Hepatocyte (in vitro differentiated cells): ENCODE measurements at regions not wholly inside any gene's neighbourhood (a gene's known extent, or its start where the extent isn't known, plus 50 kb on each side); places are given as distances from the start of the nearest gene placed in this dataset.

Experiments used
- CTCF ChIP-seq: fragments of 200-600 bp; sonication (generic); IDR thresholded peaks from 2 replicates; pipeline ENCODE4 v1.5.1; 2016; ENCODE audit warnings: antibody characterized with exemption, mild to moderate bottlenecking; ENCODE audit not compliant: poor library complexity
- EZH2 ChIP-seq: fragments of 200-600 bp; sonication (generic); IDR thresholded peaks from 2 replicates; pipeline ENCODE4 v1.6.1; 2016; ENCODE audit warnings: antibody characterized with exemption, mild to moderate bottlenecking, borderline replicate concordance

GRCh38 chr9:103574056-103574455 lies 520.1 kb upstream of the SMC2 start:
- TF ChIP-seq CTCF (no peak), EZH2 (no peak)
